H1 (cell line): ENCODE measurements at regions not wholly inside any gene's neighbourhood (a gene's known extent, or its start where the extent isn't known, plus 50 kb on each side); places are given as distances from the start of the nearest gene placed in this dataset.
A peak's percentile ranks its signal among the peaks of the same experiment; 100 is the strongest.

Experiments
- CTCF ChIA-PET: fragments of 300-600 bp; sonication (Branson Sonifier 250); formaldehyde crosslinking; loops from one replicate; lab custom pipeline; 2021; ENCODE audit not compliant: partially characterized antibody; lab: Charles Lee
- POLR2A ChIA-PET: fragments of 300-600 bp; sonication (Branson Sonifier 250); formaldehyde crosslinking; loops from one replicate; lab custom pipeline; 2021; ENCODE audit warnings: inconsistent platforms; ENCODE audit not compliant: partially characterized antibody; lab: Charles Lee
- DNase-seq, 2 experiments: peaks; one replicate each; pipeline versions ENCODE4 v3.0.0 to v3.0.0-alpha.2; 2010 to 2022; ENCODE audit warnings: low spot score in 2 of 2, low read depth in 1 of 2, mixed read lengths in 1 of 2
- FAIRE-seq: peaks from 2 replicates; lab custom pipeline; 2011; peaks lifted over from hg19 to GRCh38; lab: Jason Lieb, UNC
- H2AFZ ChIP-seq: 2 replicates; pipeline ENCODE4 v1.8.1; 2012; ENCODE audit warnings: low read length, inconsistent platforms
- H2AK5ac ChIP-seq: 2 replicates; pipeline ENCODE4 v1.6.1; 2013; ENCODE audit warnings: low read depth, low read length
- H2BK120ac ChIP-seq: replicated peaks from 2 replicates; pipeline ENCODE3; 2013; ENCODE audit warnings: low read depth, low read length, inconsistent platforms
- H2BK12ac ChIP-seq: 2 replicates; pipeline ENCODE4 v1.6.1; 2013; ENCODE audit warnings: low read depth, low read length
- H2BK15ac ChIP-seq: 2 replicates; pipeline ENCODE4 v1.6.1; 2013; ENCODE audit warnings: low read length
- H2BK20ac ChIP-seq: 2 replicates; pipeline ENCODE4 v1.6.1; 2013; ENCODE audit warnings: low read length
- H2BK5ac ChIP-seq: 2 replicates; pipeline ENCODE4 v1.6.1; 2013; ENCODE audit warnings: low read depth, low read length
- H3K14ac ChIP-seq: 2 replicates; pipeline ENCODE4 v1.6.1; 2013; ENCODE audit warnings: inconsistent platforms; ENCODE audit not compliant: insufficient read length
- H3K18ac ChIP-seq: 2 replicates; pipeline ENCODE4 v1.6.1; 2013; ENCODE audit warnings: low read length; ENCODE audit errors: extremely low read depth
- H3K23ac ChIP-seq: 2 replicates; pipeline ENCODE4 v1.6.1; 2013; ENCODE audit warnings: inconsistent platforms; ENCODE audit not compliant: insufficient read length
- H3K23me2 ChIP-seq: 2 replicates; pipeline ENCODE4 v1.6.1; 2013; ENCODE audit warnings: low read depth, low read length
- H3K27ac ChIP-seq: 2 replicates; pipeline ENCODE4 v1.6.1; 2011; ENCODE audit warnings: low read depth, low read length, inconsistent platforms
- H3K27me3 ChIP-seq, 4 experiments: replicated peaks in 1 of 4; 1 replicate in 1 of 4; 2 replicates in 3 of 4; pipeline versions ENCODE4 v1.6.1 to v1.8.1; 2011 to 2013; ENCODE audit warnings: low read length in 3 of 4, mild to moderate bottlenecking in 3 of 4, inconsistent platforms in 2 of 4, mixed read lengths in 2 of 4, moderate library complexity in 1 of 4; ENCODE audit not compliant: control insufficient read depth in 3 of 4, insufficient read depth in 3 of 4; ENCODE audit errors: extremely low read depth in 1 of 4
- H3K36me3 ChIP-seq, 4 experiments: 2 replicates each; pipeline versions ENCODE4 v1.6.1 to v1.8.1; 2011 to 2013; ENCODE audit warnings: mild to moderate bottlenecking in 4 of 4, low read length in 3 of 4, moderate library complexity in 2 of 4, control low read depth in 1 of 4, inconsistent platforms in 1 of 4; ENCODE audit not compliant: insufficient read depth in 4 of 4, control insufficient read depth in 2 of 4
- H3K4ac ChIP-seq: replicated peaks from 2 replicates; pipeline ENCODE3; 2013; ENCODE audit warnings: low read length, low read depth, mixed read lengths, inconsistent platforms; ENCODE audit not compliant: insufficient read length
- H3K4me1 ChIP-seq, 4 experiments: replicated peaks in 1 of 4; 1 replicate in 1 of 4; 2 replicates in 3 of 4; pipeline versions ENCODE4 v1.6.1 to v1.8.1; 2011 to 2013; ENCODE audit warnings: low read length in 3 of 4, inconsistent platforms in 2 of 4, mixed read lengths in 1 of 4; ENCODE audit not compliant: insufficient read depth in 4 of 4, control insufficient read depth in 3 of 4
- H3K4me2 ChIP-seq, 2 experiments: 2 replicates each; pipeline versions ENCODE4 v1.6.1 to v1.8.1; 2011 to 2013; ENCODE audit warnings: low read depth in 2 of 2, low read length in 2 of 2, control low read depth in 1 of 2, inconsistent platforms in 1 of 2, mild to moderate bottlenecking in 1 of 2; ENCODE audit not compliant: insufficient read depth in 1 of 2
- H3K4me3 ChIP-seq, 4 experiments: fragments of 200-600, 300-600 bp in 1 of 4; sonication (generic), shearing (Covaris generic), sonication (Bioruptor Twin) in 1 of 4; 2 replicates each; pipeline versions ENCODE4 v1.5.1 to v1.8.1; 2011 to 2016; ENCODE audit warnings: low read length in 4 of 4, low read depth in 3 of 4, control low read depth in 2 of 4, inconsistent platforms in 2 of 4, mild to moderate bottlenecking in 2 of 4, mixed read lengths in 1 of 4, moderate library complexity in 1 of 4; ENCODE audit not compliant: insufficient read depth in 2 of 4; ENCODE audit errors: extremely low read depth in 1 of 4
- H3K56ac ChIP-seq: replicated peaks from 2 replicates; pipeline ENCODE3; 2013; ENCODE audit warnings: low read depth, mild to moderate bottlenecking, mixed read lengths, low read length, inconsistent platforms; ENCODE audit not compliant: insufficient read length
- H3K79me1 ChIP-seq: 2 replicates; pipeline ENCODE4 v1.6.1; 2013; ENCODE audit warnings: low read depth, low read length, control low read depth
- H3K79me2 ChIP-seq, 2 experiments: 2 replicates each; pipeline versions ENCODE4 v1.6.1 to v1.8.1; 2012 to 2013; ENCODE audit warnings: low read length in 2 of 2, mild to moderate bottlenecking in 2 of 2, inconsistent platforms in 1 of 2; ENCODE audit not compliant: insufficient read depth in 2 of 2, control insufficient read depth in 1 of 2
- H3K9ac ChIP-seq, 4 experiments: replicated peaks in 1 of 4; 1 replicate in 1 of 4; 2 replicates in 3 of 4; pipeline versions ENCODE4 v1.6.1 to v1.8.1; 2011 to 2013; ENCODE audit warnings: low read depth in 3 of 4, low read length in 3 of 4, control low read depth in 2 of 4, mild to moderate bottlenecking in 2 of 4, moderate library complexity in 2 of 4, inconsistent platforms in 1 of 4; ENCODE audit errors: extremely low read depth in 1 of 4
- H3K9me3 ChIP-seq, 2 experiments: 2 replicates each; pipeline versions ENCODE4 v1.6.1 to v1.8.1; 2012 to 2013; ENCODE audit warnings: mild to moderate bottlenecking in 2 of 2, moderate library complexity in 2 of 2, control low read depth in 1 of 2, inconsistent platforms in 1 of 2, low read depth in 1 of 2, low read length in 1 of 2, mixed read lengths in 1 of 2; ENCODE audit not compliant: insufficient read depth in 2 of 2
- H4K20me1 ChIP-seq, 2 experiments: replicated peaks in 1 of 2; 2 replicates each; pipeline versions ENCODE3 to v1.8.1; 2011 to 2013; ENCODE audit warnings: inconsistent platforms in 2 of 2, low read length in 2 of 2, mild to moderate bottlenecking in 1 of 2; ENCODE audit not compliant: insufficient read depth in 2 of 2, control insufficient read depth in 1 of 2
- H4K5ac ChIP-seq: 2 replicates; pipeline ENCODE4 v1.6.1; 2013; ENCODE audit warnings: low read length, low read depth, mixed read lengths, inconsistent platforms; ENCODE audit not compliant: insufficient read length
- H4K8ac ChIP-seq: 2 replicates; pipeline ENCODE4 v1.8.0; 2013; ENCODE audit warnings: mild to moderate bottlenecking, moderate library complexity, low read length, inconsistent platforms; ENCODE audit not compliant: insufficient read depth; ENCODE audit errors: extremely low read depth
- H4K91ac ChIP-seq: replicated peaks from 2 replicates; pipeline ENCODE3; 2013; ENCODE audit warnings: low read length, mixed read lengths, inconsistent platforms; ENCODE audit not compliant: insufficient read length
- BACH1 ChIP-seq: IDR thresholded peaks from 2 replicates; pipeline ENCODE4 v1.6.1; 2012; ENCODE audit warnings: low read length, improper control_type of control experiment
- CBX8 ChIP-seq: fragments of 300-800, 300-1000 bp; sonication (generic); IDR thresholded peaks from 2 replicates; pipeline ENCODE4 v1.7.1; 2016; ENCODE audit warnings: low read depth, low read length, borderline replicate concordance
- EP300 ChIP-seq, 2 experiments: IDR thresholded peaks; 1 replicate in 1 of 2; 2 replicates in 1 of 2; pipeline ENCODE4 v1.6.1; 2011 to 2012; ENCODE audit warnings: low read depth in 2 of 2, low read length in 2 of 2, mild to moderate bottlenecking in 2 of 2, borderline replicate concordance in 1 of 2, inconsistent platforms in 1 of 2, moderate library complexity in 1 of 2
- EZH2 ChIP-seq: fragments of 200-600 bp; sonication (generic); IDR thresholded peaks from 2 replicates; pipeline ENCODE4 v1.7.1; 2012; ENCODE audit warnings: low read depth, mild to moderate bottlenecking, moderate library complexity, low read length, inconsistent platforms; ENCODE audit not compliant: severe bottlenecking
- GTF2F1 ChIP-seq: IDR thresholded peaks from 2 replicates; pipeline ENCODE4 v1.6.1; 2012; ENCODE audit warnings: low read depth, low read length, improper control_type of control experiment, borderline replicate concordance
- JUND ChIP-seq: IDR thresholded peaks from 2 replicates; pipeline ENCODE4 v1.6.1; 2011; ENCODE audit warnings: mild to moderate bottlenecking, improper control_type of control experiment, low read length
- KDM5A ChIP-seq: fragments of 200-600 bp; IDR thresholded peaks from 2 replicates; pipeline ENCODE4 v1.7.1; 2012; ENCODE audit warnings: mild to moderate bottlenecking, low read length, inconsistent platforms, mixed read lengths
- POLR2AphosphoS5 ChIP-seq: IDR thresholded peaks from 2 replicates; pipeline ENCODE4 v1.6.1; 2011; ENCODE audit warnings: low read depth, low read length
- SP2 ChIP-seq: IDR thresholded peaks from 2 replicates; pipeline ENCODE4 v1.6.1; 2012; ENCODE audit warnings: mild to moderate bottlenecking, low read length, inconsistent platforms
- SP4 ChIP-seq: IDR thresholded peaks from 2 replicates; pipeline ENCODE4 v1.6.1; 2012; ENCODE audit warnings: low read length, inconsistent platforms
- TAF1 ChIP-seq: IDR thresholded peaks from 2 replicates; pipeline ENCODE4 v1.6.1; 2011; ENCODE audit warnings: mild to moderate bottlenecking, low read depth, low read length
- TAF7 ChIP-seq: optimal IDR thresholded peaks from 2 replicates; pipeline ENCODE3; 2011; ENCODE audit warnings: low read depth, mild to moderate bottlenecking, inconsistent platforms, low read length, moderate library complexity, borderline replicate concordance
- TCF12 ChIP-seq: IDR thresholded peaks from 2 replicates; pipeline ENCODE4 v1.6.1; 2011; ENCODE audit warnings: low read depth, mild to moderate bottlenecking, low read length
- WGBS, 2 experiments: shearing (Covaris generic) in 1 of 2; methylation state at CpG; one replicate each; pipeline versions ENCODE4 v1.1.6 to v1.1.7; 2013 to 2015; ENCODE audit warnings: low lambda C conversion rate in 2 of 2, mixed read lengths in 2 of 2, inconsistent platforms in 1 of 2, low coverage in 1 of 2, missing lambda C conversion rate in 1 of 2; ENCODE audit not compliant: insufficient replicate concordance in 2 of 2, insufficient coverage in 1 of 2, insufficient read length in 1 of 2; ENCODE audit errors: extremely low coverage in 1 of 2, missing lambda C conversion rate in 1 of 2; 5-methylcytosine and 5-hydroxymethylcytosine counted together

DNA sequence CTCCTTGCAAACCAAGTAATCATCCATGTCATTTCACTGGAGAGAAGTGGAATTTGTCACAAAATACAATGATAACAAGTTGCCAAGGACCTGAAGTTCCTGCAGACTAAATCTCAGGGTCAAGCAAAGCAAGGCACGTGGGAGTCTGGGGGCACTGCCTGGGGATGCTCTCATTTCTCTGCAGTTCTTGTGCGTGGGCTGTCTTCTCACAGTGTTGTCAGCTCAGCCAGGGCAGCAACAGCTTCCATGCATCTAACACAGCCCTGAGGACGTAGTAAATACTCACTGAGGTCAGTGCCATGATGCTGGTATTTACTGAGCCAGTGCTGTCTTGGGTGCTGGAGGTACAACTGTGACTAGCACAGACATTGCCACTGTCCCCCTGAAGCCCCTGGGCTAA lies 62.9 kb upstream of the CMKLR1 start:
- H3K14ac ChIP-seq: no peak overlapping the region

More for the DNA sequence above, 62.9 kb upstream of the CMKLR1 start:
- H2BK20ac ChIP-seq: no peak overlapping the region
- H3K4me2 ChIP-seq: no peak overlapping the region
- H3K18ac ChIP-seq: no peak overlapping the region
- H3K9me3 ChIP-seq: 0 out of 4 replicates have a peak, but pooled peaks cover 0 to 4% of the 10 kb centered on the region in 2 experiments
- no peak overlapping the region for H3K4me3 ChIP-seq
- no peak overlapping the region for H2AK5ac ChIP-seq
- no peak overlapping the region for H4K91ac ChIP-seq
- no peak overlapping the region for H4K5ac ChIP-seq
- DNase-seq (no peak), FAIRE-seq (no peak)
- no peak overlapping the region for H3K4ac ChIP-seq
- CTCF ChIA-PET: interaction anchor here (1.2 to 1.3 kb wide), 2 partner anchors 111 to 398 kb away, joined by 3 to 5 read pairs; no protein-coding TSS in a partner anchor
- no peak overlapping the region for H3K56ac ChIP-seq
- no peak overlapping the region for H4K8ac ChIP-seq
- no peak overlapping the region for H2AFZ ChIP-seq
- TF ChIP-seq KDM5A (no peak), POLR2AphosphoS5 (no peak), EZH2 (no peak), GTF2F1 (no peak), SP2 (no peak), CBX8 (no peak), BACH1 (no peak), TAF7 (no peak), EP300 (IDR thresholded peaks at IDR 0.05; ENCODE audit: borderline replicate concordance in 1 of 2, low read depth in 2 of 2, low read length in 2 of 2) (no peak), TAF1 (no peak), TCF12 (no peak), SP4 (no peak), JUND (no peak)
- H4K20me1 ChIP-seq: no peaks in the 10 kb centered on the region
- POLR2A ChIA-PET: no interaction called here
- H3K23ac ChIP-seq: no peak overlapping the region
- peaks cover 0 to 11% (median 5%) of the 10 kb centered on the region in 4 experiments; a peak in 3 of 7 replicates for H3K4me1 ChIP-seq
- no peaks in the 10 kb centered on the region for H3K79me2 ChIP-seq
- no peaks in the 10 kb centered on the region for H3K36me3 ChIP-seq
- no peaks in the 10 kb centered on the region for H3K23me2 ChIP-seq
- no peak overlapping the region for H2BK120ac ChIP-seq
- 82% methylated on average over 3 of the region's 3 CpGs; no CpG with 5 or more reads in 1 of the 2 experiments for WGBS, 2 experiments
- H3K9ac ChIP-seq: no peak overlapping the region
- H3K27ac ChIP-seq: no peak overlapping the region
- H3K79me1 ChIP-seq: no peaks in the 10 kb centered on the region
- no peak overlapping the region for H2BK5ac ChIP-seq
- no peak overlapping the region for H2BK12ac ChIP-seq
- no peaks in the 10 kb centered on the region for H3K27me3 ChIP-seq
- 0 out of 2 replicates have a peak overlapping the region, but pooled peaks have one; percentile 46 for H2BK15ac ChIP-seq
